ENCODE measurements at regions not wholly inside any gene's neighbourhood (a gene's known extent, or its start where the extent isn't known, plus 50 kb on each side); places are given as distances from the start of the nearest gene placed in this dataset.
A peak's percentile ranks its signal among the peaks of the same experiment; 100 is the strongest.
"Not testable (repeated sequence)": the region's sequence is repeated elsewhere in the genome, so short reads cannot be mapped to it uniquely, and the experiment has no call there.

- DNase-seq; H3K4me1 ChIP-seq (ENCODE audit: control insufficient read depth, insufficient read depth, low read length); H3K27ac ChIP-seq (ENCODE audit: low read length); H3K9me3 ChIP-seq (replicated peaks; ENCODE audit: control insufficient read depth, low read depth, low read length); H3K27me3 ChIP-seq (ENCODE audit: control insufficient read depth, insufficient read depth, low read length); H3K36me3 ChIP-seq (ENCODE audit: control insufficient read depth, insufficient read depth, low read length); H3K4me3 ChIP-seq (ENCODE audit: low read length): not testable (repeated sequence)
- WGBS (ENCODE audit: insufficient coverage), result no CpG with 5 or more reads among the region's 4 CpGs
Measured at GRCh38 chr5:177664737-177665136, 64.8 kb downstream of the B4GALT7 start.

- not testable (repeated sequence) for H3K27ac ChIP-seq (ENCODE audit: low read length); H3K27me3 ChIP-seq (ENCODE audit: control insufficient read depth, insufficient read depth, low read length); H3K4me3 ChIP-seq (ENCODE audit: low read length); H3K9me3 ChIP-seq (replicated peaks; ENCODE audit: control insufficient read depth, low read depth, low read length); H3K36me3 ChIP-seq (ENCODE audit: control insufficient read depth, insufficient read depth, low read length); H3K4me1 ChIP-seq (ENCODE audit: control insufficient read depth, insufficient read depth, low read length); DNase-seq
- no CpG with 5 or more reads among the region's 6 CpGs for WGBS (ENCODE audit: insufficient coverage)
Measured at GRCh38 chr5:177665172-177665571, 65.2 kb downstream of the B4GALT7 start.

GRCh38 chr5:177665960-177666359 is 66.0 kb downstream of the B4GALT7 start:
- no CpG with 5 or more reads among the region's 3 CpGs for WGBS (ENCODE audit: insufficient coverage)

GRCh38 chr5:177671035-177671754 is 71.3 kb downstream of the B4GALT7 start:
- no CpG with 5 or more reads among the region's 37 CpGs for WGBS (ENCODE audit: insufficient coverage)
- not testable (repeated sequence) for H3K27me3 ChIP-seq (ENCODE audit: control insufficient read depth, insufficient read depth, low read length); H3K9me3 ChIP-seq (replicated peaks; ENCODE audit: control insufficient read depth, low read depth, low read length); H3K36me3 ChIP-seq (ENCODE audit: control insufficient read depth, insufficient read depth, low read length); H3K27ac ChIP-seq (ENCODE audit: low read length); DNase-seq; H3K4me1 ChIP-seq (ENCODE audit: control insufficient read depth, insufficient read depth, low read length)
- peak overlapping the region; percentile 30 for H3K4me3 ChIP-seq (ENCODE audit: low read length)

More at GRCh38 chr5:177665960-177666359, 66.0 kb downstream of the B4GALT7 start:
- H3K36me3 ChIP-seq (ENCODE audit: control insufficient read depth, insufficient read depth, low read length); H3K9me3 ChIP-seq (replicated peaks; ENCODE audit: control insufficient read depth, low read depth, low read length); H3K27ac ChIP-seq (ENCODE audit: low read length); DNase-seq; H3K4me1 ChIP-seq (ENCODE audit: control insufficient read depth, insufficient read depth, low read length); H3K27me3 ChIP-seq (ENCODE audit: control insufficient read depth, insufficient read depth, low read length); H3K4me3 ChIP-seq (ENCODE audit: low read length): not testable (repeated sequence)

- H3K27ac ChIP-seq (ENCODE audit: low read length); H3K36me3 ChIP-seq (ENCODE audit: control insufficient read depth, insufficient read depth, low read length); H3K4me1 ChIP-seq (ENCODE audit: control insufficient read depth, insufficient read depth, low read length); H3K27me3 ChIP-seq (ENCODE audit: control insufficient read depth, insufficient read depth, low read length); H3K9me3 ChIP-seq (replicated peaks; ENCODE audit: control insufficient read depth, low read depth, low read length): not testable (repeated sequence)
- WGBS (ENCODE audit: insufficient coverage), result 0% methylated on average over 23 of the region's 110 CpGs
- peak; percentile 46 for DNase-seq
- peak overlapping the region; percentile 29 for H3K4me3 ChIP-seq (ENCODE audit: low read length)
Measured at GRCh38 chr5:177671755-177672690, 72.1 kb downstream of the B4GALT7 start.
